Neuronal stem cell (in vitro differentiated cells): ENCODE measurements at regions not wholly inside any gene's neighbourhood (a gene's known extent, or its start where the extent isn't known, plus 50 kb on each side); places are given as distances from the start of the nearest gene placed in this dataset.

Experiments
- DNase-seq: peaks from one replicate; pipeline ENCODE4 v3.0.0-alpha.2; 2013; ENCODE audit warnings: low spot score
- H2AFZ ChIP-seq: one replicate; pipeline ENCODE4 v1.6.1; 2013; ENCODE audit warnings: mild to moderate bottlenecking, low read length, inconsistent platforms
- H2AK5ac ChIP-seq: 2 replicates; pipeline ENCODE4 v1.6.1; 2013; ENCODE audit warnings: low read depth, mild to moderate bottlenecking, inconsistent platforms, low read length, moderate library complexity, mixed read lengths
- H2BK120ac ChIP-seq: 2 replicates; pipeline ENCODE4 v1.6.1; 2013; ENCODE audit warnings: low read depth, mild to moderate bottlenecking, inconsistent platforms, low read length, moderate library complexity, mixed read lengths
- H2BK12ac ChIP-seq: one replicate; pipeline ENCODE4 v1.6.1; 2013; ENCODE audit warnings: low read length, inconsistent platforms
- H2BK15ac ChIP-seq: 2 replicates; pipeline ENCODE4 v1.6.1; 2013; ENCODE audit warnings: mild to moderate bottlenecking, low read length, inconsistent platforms, mixed read lengths
- H2BK5ac ChIP-seq: one replicate; pipeline ENCODE4 v1.6.1; 2013; ENCODE audit warnings: inconsistent platforms, mild to moderate bottlenecking, low read length, moderate library complexity
- H3K14ac ChIP-seq: one replicate; pipeline ENCODE4 v1.6.1; 2013; ENCODE audit warnings: low read length, inconsistent platforms
- H3K18ac ChIP-seq: 2 replicates; pipeline ENCODE4 v1.6.1; 2013; ENCODE audit warnings: low read length, inconsistent platforms
- H3K23ac ChIP-seq: 2 replicates; pipeline ENCODE4 v1.6.1; 2013; ENCODE audit warnings: low read depth, mild to moderate bottlenecking, mixed read lengths, low read length, inconsistent platforms; ENCODE audit not compliant: poor library complexity
- H3K27ac ChIP-seq: replicated peaks from 3 replicates; pipeline ENCODE4 v1.5.1; 2013; ENCODE audit warnings: low read length, inconsistent platforms
- H3K27me3 ChIP-seq, 3 experiments: 2 replicates each; pipeline ENCODE4 v1.6.1; 2013; ENCODE audit warnings: low read length in 3 of 3, mild to moderate bottlenecking in 2 of 3, inconsistent platforms in 1 of 3, low read depth in 1 of 3, mixed read lengths in 1 of 3, moderate library complexity in 1 of 3; ENCODE audit not compliant: control insufficient read depth in 3 of 3, insufficient read depth in 3 of 3
- H3K36me3 ChIP-seq, 2 donors: replicated peaks in 1 of 2; 2 replicates each; pipeline ENCODE4 v1.6.1; 2013; ENCODE audit warnings: low read length in 2 of 2; ENCODE audit not compliant: control insufficient read depth in 2 of 2, insufficient read depth in 2 of 2
- H3K4ac ChIP-seq: 2 replicates; pipeline ENCODE4 v1.6.1; 2013; ENCODE audit warnings: inconsistent platforms, mild to moderate bottlenecking, low read length, moderate library complexity
- H3K4me1 ChIP-seq, 2 donors: 1 replicate in 1 of 2; 2 replicates in 1 of 2; pipeline ENCODE4 v1.6.1; 2013; ENCODE audit warnings: low read length in 2 of 2, low read depth in 1 of 2; ENCODE audit not compliant: control insufficient read depth in 2 of 2, insufficient read depth in 1 of 2
- H3K4me2 ChIP-seq: one replicate; pipeline ENCODE4 v1.6.1; 2013; ENCODE audit warnings: mild to moderate bottlenecking, low read length, inconsistent platforms; ENCODE audit not compliant: insufficient read depth, poor library complexity, severe bottlenecking
- H3K4me3 ChIP-seq, 2 donors: 2 replicates each; pipeline ENCODE4 v1.5.1; 2013; ENCODE audit warnings: low read length in 2 of 2, mild to moderate bottlenecking in 2 of 2, inconsistent platforms in 1 of 2, moderate library complexity in 1 of 2
- H3K79me1 ChIP-seq: one replicate; pipeline ENCODE4 v1.6.1; 2013; ENCODE audit warnings: low read depth, mild to moderate bottlenecking, inconsistent platforms, low read length, moderate library complexity
- H3K9ac ChIP-seq: one replicate; pipeline ENCODE4 v1.6.1; 2013; ENCODE audit warnings: mild to moderate bottlenecking, low read depth, low read length, inconsistent platforms; ENCODE audit not compliant: poor library complexity
- H3K9me3 ChIP-seq, 2 donors: replicated peaks in 1 of 2; 2 replicates each; pipeline versions ENCODE3 to v1.6.1; 2013; ENCODE audit warnings: low read length in 2 of 2, mild to moderate bottlenecking in 2 of 2, inconsistent platforms in 1 of 2, low read depth in 1 of 2, mixed read lengths in 1 of 2, moderate library complexity in 1 of 2; ENCODE audit not compliant: control insufficient read depth in 2 of 2, insufficient read depth in 1 of 2
- H4K8ac ChIP-seq: one replicate; pipeline ENCODE4 v1.6.1; 2013; ENCODE audit warnings: low read depth, mild to moderate bottlenecking, inconsistent platforms, low read length, moderate library complexity
- H4K91ac ChIP-seq: one replicate; pipeline ENCODE4 v1.6.1; 2013; ENCODE audit warnings: low read length, low read depth, mild to moderate bottlenecking, inconsistent platforms; ENCODE audit not compliant: poor library complexity
- WGBS, 2 donors: extraction: QIAGEN DNeasy Blood & Tissue Kit; methylation state at CpG; one replicate each; pipeline ENCODE4 v1.1.7; 2013; ENCODE audit warnings: missing lambda C conversion rate in 2 of 2, mixed read lengths in 1 of 2; ENCODE audit not compliant: insufficient read length in 2 of 2, insufficient replicate concordance in 1 of 2; ENCODE audit errors: extremely low coverage in 2 of 2; 5-methylcytosine and 5-hydroxymethylcytosine counted together

DNA sequence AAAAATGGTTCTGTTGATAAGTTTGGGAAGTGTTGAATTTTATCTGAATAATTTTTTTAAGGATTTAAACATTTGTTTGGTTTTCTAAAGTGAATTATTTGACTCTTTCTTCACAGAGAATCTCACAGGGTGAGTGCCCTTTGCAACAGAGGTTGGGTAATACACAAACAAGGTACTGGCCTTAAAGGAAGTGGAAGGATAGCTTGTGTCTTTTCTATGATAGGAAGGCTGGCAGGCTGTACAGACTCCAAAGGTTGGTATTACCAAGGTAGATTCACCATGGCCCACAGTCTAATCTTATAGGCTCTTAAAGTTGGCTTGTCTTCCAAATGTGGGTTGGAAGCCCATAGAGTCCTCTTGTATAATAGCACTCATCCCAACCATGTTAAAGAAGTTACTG is 311.5 kb downstream of the SV2B start:
- Histone ChIP-seq H3K4me3 (no peak overlapping the region), H3K9me3 (no peaks in the 10 kb centered on the region), H2BK15ac (no peak overlapping the region), H2BK120ac (no peak overlapping the region), H3K36me3 (no peaks in the 10 kb centered on the region), H3K18ac (no peak overlapping the region), H2BK5ac (no peak overlapping the region), H3K27me3 (no peaks in the 10 kb centered on the region), H4K8ac (no peak overlapping the region), H3K4ac (no peak overlapping the region), H2BK12ac (no peak overlapping the region), H3K27ac (no peak overlapping the region), H2AK5ac (no peak overlapping the region), H3K4me2 (no peak overlapping the region), H3K4me1 (peaks cover 0 to 2% of the 10 kb centered on the region in 2 donors), H3K79me1 (no peaks in the 10 kb centered on the region), H3K14ac (no peak overlapping the region), H3K23ac (no peak overlapping the region), H3K9ac (no peak overlapping the region), H2AFZ (no peak overlapping the region), H4K91ac (no peak overlapping the region)
- DNase-seq: no peak

- no CpG with 5 or more reads among the region's 5 CpGs for WGBS, 2 donors
- no peak overlapping the region for H2AK5ac ChIP-seq
- no peaks in the 10 kb centered on the region for H3K79me1 ChIP-seq
- no peaks in the 10 kb centered on the region for H3K9me3 ChIP-seq
- H4K91ac ChIP-seq: no peak overlapping the region
- H2BK15ac ChIP-seq: no peak overlapping the region
- no peak overlapping the region for H2AFZ ChIP-seq
- H2BK5ac ChIP-seq: no peak overlapping the region
- no peak for DNase-seq
- H3K4me3 ChIP-seq: no peak overlapping the region
- H3K4ac ChIP-seq: no peak overlapping the region
- no peak overlapping the region for H3K18ac ChIP-seq
- H3K27ac ChIP-seq: no peak overlapping the region
- H4K8ac ChIP-seq: no peak overlapping the region
- no peak overlapping the region for H3K4me2 ChIP-seq
- H3K27me3 ChIP-seq: no peaks in the 10 kb centered on the region
- no peak overlapping the region for H2BK120ac ChIP-seq
- H3K36me3 ChIP-seq: no peaks in the 10 kb centered on the region
- peaks cover 0 to 2% of the 10 kb centered on the region in 2 donors for H3K4me1 ChIP-seq
- no peak overlapping the region for H2BK12ac ChIP-seq
- no peak overlapping the region for H3K14ac ChIP-seq
- no peak overlapping the region for H3K9ac ChIP-seq
- H3K23ac ChIP-seq: no peak overlapping the region
Observed at GRCh38 chr15:91412138-91412928, 312.3 kb downstream of the SV2B start.

DNA sequence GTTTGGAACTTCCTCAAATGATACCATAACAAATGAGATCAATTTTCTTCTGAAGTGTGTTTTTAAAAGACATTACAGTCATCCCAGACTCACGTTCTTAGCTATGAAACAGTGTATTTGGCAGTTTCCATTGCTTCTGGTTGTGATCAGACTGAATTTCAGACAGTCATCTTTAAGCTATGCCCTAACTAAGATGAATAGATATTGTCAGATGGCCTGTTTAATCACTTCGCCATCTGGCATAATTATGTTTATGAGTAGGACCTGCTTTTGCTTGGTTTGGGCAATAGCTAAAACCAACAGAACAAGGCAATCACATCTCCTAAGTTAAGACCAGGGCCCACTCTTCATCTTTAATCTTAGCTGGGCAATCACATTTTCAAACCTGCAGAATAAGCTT is 313.1 kb downstream of the SV2B start:
- no peaks in the 10 kb centered on the region for H3K27me3 ChIP-seq
- H3K4ac ChIP-seq: no peak overlapping the region
- H3K23ac ChIP-seq: no peak overlapping the region
- no peak overlapping the region for H2BK15ac ChIP-seq
- H2AK5ac ChIP-seq: no peak overlapping the region
- no peaks in the 10 kb centered on the region for H3K36me3 ChIP-seq
- H2BK12ac ChIP-seq: no peak overlapping the region
- no peak overlapping the region for H3K27ac ChIP-seq
- no peaks in the 10 kb centered on the region for H3K9me3 ChIP-seq
- H3K79me1 ChIP-seq: no peaks in the 10 kb centered on the region
- no peak overlapping the region for H2BK120ac ChIP-seq
- H3K14ac ChIP-seq: no peak overlapping the region
- no peak overlapping the region for H3K4me2 ChIP-seq
- H3K9ac ChIP-seq: no peak overlapping the region
- no peak overlapping the region for H4K8ac ChIP-seq
- no peak overlapping the region for H3K4me3 ChIP-seq
- no peak overlapping the region for H2BK5ac ChIP-seq
- no CpG with 5 or more reads among the region's 2 CpGs for WGBS, 2 donors
- no peak overlapping the region for H3K18ac ChIP-seq
- H3K4me1 ChIP-seq: no peaks in the 10 kb centered on the region
- no peak overlapping the region for H4K91ac ChIP-seq
- no peak for DNase-seq
- no peak overlapping the region for H2AFZ ChIP-seq

DNA sequence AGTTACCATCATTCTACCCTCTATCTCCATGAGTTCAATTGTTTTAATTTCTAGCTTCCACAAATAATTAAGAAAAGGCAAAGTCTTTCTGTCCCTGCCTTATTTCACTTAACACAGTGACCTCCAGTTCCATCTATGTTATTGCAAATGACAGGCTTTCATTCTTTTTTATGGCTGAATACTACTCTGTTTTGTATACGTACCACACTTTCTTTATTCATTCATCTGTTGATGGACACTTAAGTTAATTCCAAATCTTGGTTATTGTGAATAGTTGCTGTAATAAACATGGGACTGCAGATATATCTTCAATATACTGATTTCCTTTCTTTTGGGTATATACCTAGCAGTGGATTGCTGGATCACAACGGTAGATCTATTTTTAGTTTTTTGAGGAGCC is 314.1 kb downstream of the SV2B start:
- Histone ChIP-seq H2BK5ac (no peak overlapping the region), H3K18ac (no peak overlapping the region), H3K27me3 (no peaks in the 10 kb centered on the region), H3K4me1 (no peaks in the 10 kb centered on the region), H4K8ac (no peak overlapping the region), H2AK5ac (no peak overlapping the region), H3K4me2 (no peak overlapping the region), H3K79me1 (no peaks in the 10 kb centered on the region), H2BK15ac (no peak overlapping the region), H3K14ac (no peak overlapping the region), H3K23ac (no peak overlapping the region), H2BK12ac (no peak overlapping the region), H2BK120ac (no peak overlapping the region), H3K27ac (no peak overlapping the region), H2AFZ (no peak overlapping the region), H3K9ac (no peak overlapping the region), H3K9me3 (no peaks in the 10 kb centered on the region), H3K36me3 (no peaks in the 10 kb centered on the region), H3K4ac (no peak overlapping the region), H3K4me3 (no peak overlapping the region), H4K91ac (no peak overlapping the region)
- no peak for DNase-seq
- no CpG with 5 or more reads among the region's 2 CpGs for WGBS, 2 donors
